ENCODE measurements at regions not wholly inside any gene's neighbourhood (a gene's known extent, or its start where the extent isn't known, plus 50 kb on each side); places are given as distances from the start of the nearest gene placed in this dataset.

GRCh38 chr13:107712145-107712860, 503.0 kb downstream of the LIG4 start:
- ChIA-PET RAD21 (ENCODE audit: low non-redundant PET in 1 of 2, low total read pairs in 2 of 2, uncharacterized antibody in 2 of 2, unreplicated experiment in 2 of 2) (no interaction called here), POLR2A (no interaction called here), CTCF (no interaction called here)
- H3K27ac ChIP-seq (ENCODE audit: low read depth, low read length) = no peak overlapping the region
- BruUV-seq (replicated peaks) = no TSS peak
- H3K9me3 ChIP-seq (ENCODE audit: control insufficient read depth in 1 of 2, insufficient read depth in 1 of 2, low read depth in 1 of 2, low read length in 2 of 2) = peaks cover 11 to 17% of the 10 kb centered on the region in 2 experiments; a peak in 2 of 4 replicates
- DNase-seq (ENCODE audit: low read depth, low spot score) (no peak), ATAC-seq (no peak)
- H3K9me2 ChIP-seq (ENCODE audit: insufficient read depth) = no peaks in the 10 kb centered on the region
- intact Hi-C loops (cut with micrococcal nuclease) = no loop called here
- H3K27me3 ChIP-seq (ENCODE audit: insufficient read depth, low read length) = no peaks in the 10 kb centered on the region
- no peak overlapping the region for H3K4me2 ChIP-seq (ENCODE audit: low read length)
- no peaks in the 10 kb centered on the region for H3K79me2 ChIP-seq (ENCODE audit: insufficient read depth, low read length)
- no peak overlapping the region for H3K9ac ChIP-seq (ENCODE audit: low read length)
- no peaks in the 10 kb centered on the region for H3K36me3 ChIP-seq (ENCODE audit: control insufficient read depth in 1 of 2, insufficient read depth in 2 of 2, low read length in 2 of 2)
- H2AFZ ChIP-seq (ENCODE audit: low read depth, low read length, poor library complexity, severe bottlenecking) = no peak overlapping the region
- H4K20me1 ChIP-seq (ENCODE audit: insufficient read depth) = no peaks in the 10 kb centered on the region
- no peaks in the 10 kb centered on the region for H3K4me1 ChIP-seq (ENCODE audit: control insufficient read depth in 1 of 2, insufficient read depth in 2 of 2, low read length in 2 of 2)
- TF ChIP-seq ZNF274 (IDR thresholded peaks at IDR 0.05; ENCODE audit: low read depth, low read length) (no peak), CEBPB (IDR thresholded peaks at IDR 0.05; ENCODE audit: low read depth) (no peak), REST (IDR thresholded peaks at IDR 0.05; ENCODE audit: low read depth) (no peak), SIN3A (IDR thresholded peaks at IDR 0.05; ENCODE audit: low read depth) (no peak), JUND (IDR thresholded peaks at IDR 0.05) (no peak), EGR1 (IDR thresholded peaks at IDR 0.05; ENCODE audit: low read depth) (no peak), RAD21 (IDR thresholded peaks at IDR 0.05; ENCODE audit: low read depth) (no peak)
- TF ChIP-seq, protein P1, sequence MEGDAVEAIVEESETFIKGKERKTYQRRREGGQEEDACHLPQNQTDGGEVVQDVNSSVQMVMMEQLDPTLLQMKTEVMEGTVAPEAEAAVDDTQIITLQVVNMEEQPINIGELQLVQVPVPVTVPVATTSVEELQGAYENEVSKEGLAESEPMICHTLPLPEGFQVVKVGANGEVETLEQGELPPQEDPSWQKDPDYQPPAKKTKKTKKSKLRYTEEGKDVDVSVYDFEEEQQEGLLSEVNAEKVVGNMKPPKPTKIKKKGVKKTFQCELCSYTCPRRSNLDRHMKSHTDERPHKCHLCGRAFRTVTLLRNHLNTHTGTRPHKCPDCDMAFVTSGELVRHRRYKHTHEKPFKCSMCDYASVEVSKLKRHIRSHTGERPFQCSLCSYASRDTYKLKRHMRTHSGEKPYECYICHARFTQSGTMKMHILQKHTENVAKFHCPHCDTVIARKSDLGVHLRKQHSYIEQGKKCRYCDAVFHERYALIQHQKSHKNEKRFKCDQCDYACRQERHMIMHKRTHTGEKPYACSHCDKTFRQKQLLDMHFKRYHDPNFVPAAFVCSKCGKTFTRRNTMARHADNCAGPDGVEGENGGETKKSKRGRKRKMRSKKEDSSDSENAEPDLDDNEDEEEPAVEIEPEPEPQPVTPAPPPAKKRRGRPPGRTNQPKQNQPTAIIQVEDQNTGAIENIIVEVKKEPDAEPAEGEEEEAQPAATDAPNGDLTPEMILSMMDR (IDR thresholded peaks at IDR 0.05 in 2 of 3, conservative IDR thresholded peaks at IDR 0.05 in 1 of 3; ENCODE audit: borderline replicate concordance in 1 of 3, insufficient read depth in 1 of 3, low read depth in 2 of 3, low read length in 2 of 3) = no peak
- H3K4me3 ChIP-seq (replicated peaks in 1 of 2; ENCODE audit: low read depth in 1 of 2, low read length in 2 of 2) = no peak overlapping the region
